Bronchial epithelial cell (primary cell): ENCODE measurements at regions not wholly inside any gene's neighbourhood (a gene's known extent, or its start where the extent isn't known, plus 50 kb on each side); places are given as distances from the start of the nearest gene placed in this dataset.

ENCODE experiments used
- DNase-seq: peaks from one replicate; pipeline ENCODE4 v3.0.0-alpha.2; 2010; ENCODE audit warnings: low read depth
- FAIRE-seq: peaks from 2 replicates; lab custom pipeline; 2011; peaks lifted over from hg19 to GRCh38; lab: Jason Lieb, UNC
- H3K27me3 ChIP-seq: 2 replicates; pipeline ENCODE4 v1.5.1; 2011; ENCODE audit warnings: low read length; ENCODE audit not compliant: control insufficient read depth, insufficient read depth
- H3K36me3 ChIP-seq: 2 replicates; pipeline ENCODE4 v1.5.1; 2011; ENCODE audit warnings: low read length; ENCODE audit not compliant: control insufficient read depth, insufficient read depth
- H3K4me3 ChIP-seq: 2 replicates; pipeline ENCODE4 v1.5.1; 2011; ENCODE audit warnings: mild to moderate bottlenecking, low read depth, low read length, control low read depth
- TF ChIP-seq, protein P1 (sequence below): IDR thresholded peaks from 2 replicates; pipeline ENCODE4 v1.5.1; 2011; ENCODE audit warnings: mild to moderate bottlenecking, moderate library complexity, low read length, control low read depth, inconsistent platforms; ENCODE audit not compliant: insufficient read depth, severe bottlenecking

DNA sequence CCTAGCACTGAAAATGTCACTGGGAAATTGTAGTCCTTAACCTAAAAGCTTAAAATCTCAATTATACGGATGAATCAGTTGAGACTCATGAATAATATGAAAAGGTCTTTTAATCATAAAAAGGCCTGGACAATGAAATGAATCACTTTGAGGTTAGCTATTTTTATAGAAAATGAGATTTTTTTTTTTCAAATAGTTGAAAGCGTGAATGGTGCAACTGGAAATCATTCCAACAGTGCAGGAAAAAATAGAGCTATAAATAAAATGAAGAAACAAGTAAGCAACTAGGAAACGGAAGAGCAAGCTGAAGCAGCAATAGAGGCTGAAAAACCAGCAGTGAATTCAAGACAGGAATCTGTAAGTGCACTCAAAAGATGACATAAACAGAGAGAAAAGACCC is 142.9 kb downstream of the BACH1 start:
- no peak for FAIRE-seq

DNA sequence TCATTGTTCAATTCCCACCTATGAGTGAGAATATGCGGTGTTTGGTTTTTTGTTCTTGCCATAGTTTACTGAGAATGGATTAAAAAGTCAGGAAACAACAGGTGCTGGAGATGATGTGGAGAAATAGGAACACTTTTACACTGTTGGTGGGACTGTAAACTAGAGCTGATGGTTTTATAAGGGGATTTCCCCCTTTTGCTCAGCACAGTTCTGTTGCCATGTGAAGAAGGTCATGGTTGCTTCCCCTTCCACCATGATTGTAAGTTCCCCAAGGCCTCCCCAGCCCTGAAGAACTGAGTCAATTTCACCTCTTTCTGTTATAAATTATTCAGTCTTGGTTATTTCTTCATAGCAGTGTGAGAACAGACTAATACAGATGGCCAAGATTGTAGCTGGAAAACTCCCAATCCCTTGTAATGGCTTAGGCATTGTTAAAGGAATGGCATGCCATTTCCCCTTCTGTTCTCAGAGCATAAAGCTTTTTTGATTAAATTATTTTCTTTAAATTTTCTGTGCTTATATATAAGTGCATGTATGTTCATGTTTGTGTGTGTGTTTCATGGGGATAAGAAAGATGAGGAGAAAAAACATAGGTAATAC is 144.8 kb downstream of the BACH1 start:
- TF ChIP-seq, protein P1, sequence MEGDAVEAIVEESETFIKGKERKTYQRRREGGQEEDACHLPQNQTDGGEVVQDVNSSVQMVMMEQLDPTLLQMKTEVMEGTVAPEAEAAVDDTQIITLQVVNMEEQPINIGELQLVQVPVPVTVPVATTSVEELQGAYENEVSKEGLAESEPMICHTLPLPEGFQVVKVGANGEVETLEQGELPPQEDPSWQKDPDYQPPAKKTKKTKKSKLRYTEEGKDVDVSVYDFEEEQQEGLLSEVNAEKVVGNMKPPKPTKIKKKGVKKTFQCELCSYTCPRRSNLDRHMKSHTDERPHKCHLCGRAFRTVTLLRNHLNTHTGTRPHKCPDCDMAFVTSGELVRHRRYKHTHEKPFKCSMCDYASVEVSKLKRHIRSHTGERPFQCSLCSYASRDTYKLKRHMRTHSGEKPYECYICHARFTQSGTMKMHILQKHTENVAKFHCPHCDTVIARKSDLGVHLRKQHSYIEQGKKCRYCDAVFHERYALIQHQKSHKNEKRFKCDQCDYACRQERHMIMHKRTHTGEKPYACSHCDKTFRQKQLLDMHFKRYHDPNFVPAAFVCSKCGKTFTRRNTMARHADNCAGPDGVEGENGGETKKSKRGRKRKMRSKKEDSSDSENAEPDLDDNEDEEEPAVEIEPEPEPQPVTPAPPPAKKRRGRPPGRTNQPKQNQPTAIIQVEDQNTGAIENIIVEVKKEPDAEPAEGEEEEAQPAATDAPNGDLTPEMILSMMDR = no peak
- DNase-seq (no peak), FAIRE-seq (no peak)
- H3K36me3 ChIP-seq = no peaks in the 10 kb centered on the region
- no peaks in the 10 kb centered on the region for H3K27me3 ChIP-seq
- H3K4me3 ChIP-seq = no peak overlapping the region

More for the DNA sequence above, 142.9 kb downstream of the BACH1 start:
- TF ChIP-seq, protein P1 = no peak
- Histone ChIP-seq H3K27me3 (no peaks in the 10 kb centered on the region), H3K36me3 (no peaks in the 10 kb centered on the region), H3K4me3 (no peak overlapping the region)
- DNase-seq = no peak

DNA sequence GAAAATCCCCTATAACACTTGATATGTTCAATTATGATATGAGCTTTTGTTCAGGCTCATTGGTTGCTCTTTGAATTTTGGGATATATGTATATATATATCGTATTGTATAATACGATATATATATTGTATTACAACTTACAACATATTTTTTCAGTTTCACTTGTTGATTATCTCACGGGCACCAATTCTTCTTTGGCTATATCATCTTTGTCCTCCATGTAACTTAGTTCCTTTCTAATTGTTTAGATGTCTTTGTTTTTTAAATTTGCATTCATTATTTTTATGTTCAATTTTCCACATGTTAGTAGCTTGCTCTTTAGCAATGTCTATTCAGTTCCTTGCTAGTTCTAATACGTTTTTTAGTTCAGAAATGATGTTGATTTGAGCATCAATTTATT is 150.0 kb downstream of the BACH1 start:
- TF ChIP-seq, protein P1 = no peak
- H3K27me3 ChIP-seq = no peaks in the 10 kb centered on the region
- FAIRE-seq = no peak
- no peak for DNase-seq
- H3K4me3 ChIP-seq = no peak overlapping the region
- no peaks in the 10 kb centered on the region for H3K36me3 ChIP-seq

DNA sequence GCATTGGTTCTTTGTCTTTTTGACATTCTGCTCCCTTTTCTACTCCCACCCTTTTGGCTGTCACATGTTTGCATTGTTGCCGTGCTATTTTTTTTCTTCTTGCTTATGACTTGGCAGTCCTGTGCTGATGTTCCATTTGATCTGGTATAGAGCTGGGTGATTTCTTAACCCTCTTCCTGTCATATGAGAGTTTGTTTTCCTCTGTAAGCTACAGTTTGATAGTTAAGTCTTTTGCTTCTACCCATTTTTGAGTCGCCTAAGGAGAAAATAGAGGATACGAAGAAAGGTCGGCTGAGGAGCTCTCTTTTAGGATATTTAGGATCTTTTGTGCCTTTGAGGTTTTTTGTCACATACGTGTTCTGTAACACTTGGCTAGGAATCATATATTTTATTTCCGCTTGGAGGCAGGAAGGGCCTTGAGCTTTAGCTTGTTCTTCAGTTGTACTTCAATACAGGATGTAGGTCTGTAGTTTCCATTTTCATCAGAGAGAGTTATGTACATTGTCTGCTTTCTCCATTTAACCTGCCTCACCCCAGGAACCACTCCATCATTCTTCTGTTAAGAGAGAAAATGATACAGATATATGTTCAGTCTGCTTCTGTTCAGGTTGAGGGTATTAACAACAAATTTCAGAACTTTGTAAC is 150.7 kb downstream of the BACH1 start:
- TF ChIP-seq, protein P1 = no peak
- Histone ChIP-seq H3K36me3 (no peaks in the 10 kb centered on the region), H3K4me3 (no peak overlapping the region), H3K27me3 (no peaks in the 10 kb centered on the region)
- FAIRE-seq (no peak), DNase-seq (no peak)

DNA sequence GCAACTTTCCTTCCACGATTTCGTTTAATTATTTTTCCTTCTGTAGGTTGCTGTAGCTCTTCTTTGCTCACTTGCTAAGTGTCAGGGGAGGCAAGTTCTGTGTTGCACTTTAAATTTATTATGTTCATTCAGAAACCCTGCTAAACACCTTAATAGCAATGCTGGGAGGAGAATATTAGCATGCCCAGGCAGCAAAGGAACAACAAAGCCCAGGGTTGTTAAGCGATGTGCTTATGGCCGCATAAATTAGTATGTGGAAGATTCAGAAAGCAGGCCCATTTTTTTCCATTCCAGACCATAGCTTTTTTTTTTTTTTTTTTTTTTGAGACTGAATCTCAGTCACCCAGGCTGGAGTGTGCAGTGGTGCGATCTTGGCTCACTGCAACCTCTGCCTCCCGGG is 151.3 kb downstream of the BACH1 start:
- FAIRE-seq = no peak
- Histone ChIP-seq H3K4me3 (no peak overlapping the region), H3K27me3 (no peaks in the 10 kb centered on the region), H3K36me3 (no peaks in the 10 kb centered on the region)
- no peak for DNase-seq
- TF ChIP-seq, protein P1 = no peak
